ENCODE measurements at regions not wholly inside any gene's neighbourhood (a gene's known extent, or its start where the extent isn't known, plus 50 kb on each side); places are given as distances from the start of the nearest gene placed in this dataset.
"Not testable (repeated sequence)": the region's sequence is repeated elsewhere in the genome, so short reads cannot be mapped to it uniquely, and the experiment has no call there.

DNA sequence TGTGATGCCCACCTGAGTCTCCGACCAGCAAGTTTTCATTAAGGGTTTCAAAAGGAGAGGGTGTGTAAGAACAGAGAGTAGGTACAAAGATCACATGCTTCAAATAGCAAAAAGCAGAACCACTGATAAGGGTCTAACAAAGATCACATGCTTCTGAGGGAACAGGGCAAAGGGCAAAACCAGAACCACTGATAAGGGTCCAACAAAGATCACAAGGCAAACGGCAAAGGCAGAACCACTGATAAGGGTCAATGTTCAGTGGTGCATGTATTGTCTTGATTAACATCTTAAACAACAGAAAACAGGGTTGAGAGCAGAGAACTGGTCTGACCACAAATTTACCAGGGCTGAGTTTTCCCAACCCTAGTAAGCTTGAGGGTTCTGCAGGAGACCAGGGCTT, 145.8 kb upstream of the NBPF11 start:
- DNase-seq (ENCODE audit: low spot score) (peak; percentile 53), FAIRE-seq (peak; percentile 28)
- BruUV-seq (replicated peaks); H3K4me1 ChIP-seq (ENCODE audit: insufficient read depth, low read length); H3K27me3 ChIP-seq (ENCODE audit: control insufficient read depth in 1 of 2, insufficient read depth in 2 of 2, low read length in 2 of 2); CTCF ChIA-PET (ENCODE audit: low intra/inter-chr PET ratio, low total read pairs); H3K27ac ChIP-seq (ENCODE audit: extremely low read length, insufficient read depth, low read length); H3K4me2 ChIP-seq (ENCODE audit: low read depth, low read length); in situ Hi-C loops (cut with HindIII; ENCODE audit: extremely low pct_ligation_motif_present, low pct_unique_long_range_greater_than_20kb); H2AFZ ChIP-seq (ENCODE audit: low read length); H3K9ac ChIP-seq (ENCODE audit: insufficient read depth, low read depth, low read length); H3K36me3 ChIP-seq (replicated peaks in 1 of 2; ENCODE audit: control insufficient read depth in 1 of 2, insufficient read depth in 2 of 2, low read length in 2 of 2); H4K20me1 ChIP-seq (ENCODE audit: insufficient read depth, low read length); H3K79me2 ChIP-seq (ENCODE audit: insufficient read depth, low read length); H3K4me3 ChIP-seq (replicated peaks in 1 of 3; ENCODE audit: insufficient read depth in 1 of 3, low read depth in 2 of 3, low read length in 3 of 3); ATAC-seq; intact Hi-C loops (cut with micrococcal nuclease; ENCODE audit: unreplicated experiment); TF ChIP-seq SOX6 (IDR thresholded peaks at IDR 0.05); HNF4G (CRISPR knock-in tag; IDR thresholded peaks at IDR 0.05; ENCODE audit: borderline replicate concordance, low read depth); SOX13 (IDR thresholded peaks at IDR 0.05); NR2F6 (IDR thresholded peaks at IDR 0.05): not testable (repeated sequence)
- TF ChIP-seq TCF7 (IDR thresholded peaks at IDR 0.05; ENCODE audit: low read depth) = peak; percentile 16; the same call in 1 of the 2 replicates
- 0 out of 2 replicates have a peak, but pooled peaks have one; percentile 22 for TF ChIP-seq TRIM24 (CRISPR knock-in tag; IDR thresholded peaks at IDR 0.05)
- TF ChIP-seq, protein P1, sequence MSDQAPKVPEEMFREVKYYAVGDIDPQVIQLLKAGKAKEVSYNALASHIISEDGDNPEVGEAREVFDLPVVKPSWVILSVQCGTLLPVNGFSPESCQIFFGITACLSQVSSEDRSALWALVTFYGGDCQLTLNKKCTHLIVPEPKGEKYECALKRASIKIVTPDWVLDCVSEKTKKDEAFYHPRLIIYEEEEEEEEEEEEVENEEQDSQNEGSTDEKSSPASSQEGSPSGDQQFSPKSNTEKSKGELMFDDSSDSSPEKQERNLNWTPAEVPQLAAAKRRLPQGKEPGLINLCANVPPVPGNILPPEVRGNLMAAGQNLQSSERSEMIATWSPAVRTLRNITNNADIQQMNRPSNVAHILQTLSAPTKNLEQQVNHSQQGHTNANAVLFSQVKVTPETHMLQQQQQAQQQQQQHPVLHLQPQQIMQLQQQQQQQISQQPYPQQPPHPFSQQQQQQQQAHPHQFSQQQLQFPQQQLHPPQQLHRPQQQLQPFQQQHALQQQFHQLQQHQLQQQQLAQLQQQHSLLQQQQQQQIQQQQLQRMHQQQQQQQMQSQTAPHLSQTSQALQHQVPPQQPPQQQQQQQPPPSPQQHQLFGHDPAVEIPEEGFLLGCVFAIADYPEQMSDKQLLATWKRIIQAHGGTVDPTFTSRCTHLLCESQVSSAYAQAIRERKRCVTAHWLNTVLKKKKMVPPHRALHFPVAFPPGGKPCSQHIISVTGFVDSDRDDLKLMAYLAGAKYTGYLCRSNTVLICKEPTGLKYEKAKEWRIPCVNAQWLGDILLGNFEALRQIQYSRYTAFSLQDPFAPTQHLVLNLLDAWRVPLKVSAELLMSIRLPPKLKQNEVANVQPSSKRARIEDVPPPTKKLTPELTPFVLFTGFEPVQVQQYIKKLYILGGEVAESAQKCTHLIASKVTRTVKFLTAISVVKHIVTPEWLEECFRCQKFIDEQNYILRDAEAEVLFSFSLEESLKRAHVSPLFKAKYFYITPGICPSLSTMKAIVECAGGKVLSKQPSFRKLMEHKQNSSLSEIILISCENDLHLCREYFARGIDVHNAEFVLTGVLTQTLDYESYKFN (CRISPR knock-in tag; conservative IDR thresholded peaks at IDR 0.05) = 0 out of 2 replicates have a peak, but pooled peaks have one; percentile 18
- peak; percentile 59 for TF ChIP-seq SOX6 (CRISPR knock-in tag; IDR thresholded peaks at IDR 0.05)
- TF ChIP-seq HNF4A (CRISPR knock-in tag; IDR thresholded peaks at IDR 0.05) = peak; percentile 71
- peak; percentile 30; the same call in 1 of the 2 replicates for TF ChIP-seq HNF4G (IDR thresholded peaks at IDR 0.05; ENCODE audit: borderline replicate concordance, low read depth, low read length)
- 0 out of 4 replicates have a peak, but pooled peaks of 1 of the 2 experiments have one; percentile 29 for TF ChIP-seq SOX13 (CRISPR knock-in tag; conservative IDR thresholded peaks at IDR 0.05 in 1 of 2, IDR thresholded peaks at IDR 0.05 in 1 of 2)
- TF ChIP-seq, protein P2, sequence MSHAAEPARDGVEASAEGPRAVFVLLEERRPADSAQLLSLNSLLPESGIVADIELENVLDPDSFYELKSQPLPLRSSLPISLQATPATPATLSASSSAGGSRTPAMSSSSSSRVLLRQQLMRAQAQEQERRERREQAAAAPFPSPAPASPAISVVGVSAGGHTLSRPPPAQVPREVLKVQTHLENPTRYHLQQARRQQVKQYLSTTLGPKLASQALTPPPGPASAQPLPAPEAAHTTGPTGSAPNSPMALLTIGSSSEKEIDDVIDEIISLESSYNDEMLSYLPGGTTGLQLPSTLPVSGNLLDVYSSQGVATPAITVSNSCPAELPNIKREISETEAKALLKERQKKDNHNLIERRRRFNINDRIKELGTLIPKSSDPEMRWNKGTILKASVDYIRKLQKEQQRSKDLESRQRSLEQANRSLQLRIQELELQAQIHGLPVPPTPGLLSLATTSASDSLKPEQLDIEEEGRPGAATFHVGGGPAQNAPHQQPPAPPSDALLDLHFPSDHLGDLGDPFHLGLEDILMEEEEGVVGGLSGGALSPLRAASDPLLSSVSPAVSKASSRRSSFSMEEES (CRISPR knock-in tag; IDR thresholded peaks at IDR 0.05) = 0 out of 2 replicates have a peak, but pooled peaks have one; percentile 29
- 0 out of 2 replicates have a peak, but pooled peaks have one; percentile 20 for TF ChIP-seq NR2F6 (CRISPR knock-in tag; IDR thresholded peaks at IDR 0.05)
- POLR2A ChIA-PET = interaction anchor here (0.9 kb wide), 1 partner anchor 34 kb away, joined by 3 read pairs; no protein-coding TSS in a partner anchor
- peaks cover 16% of the 10 kb centered on the region for H3K9me3 ChIP-seq (ENCODE audit: low read length)
- WGBS (ENCODE audit: low lambda C conversion rate) = 0% methylated on average over 2 of the region's 2 CpGs
